ENCODE measurements at regions not wholly inside any gene's neighbourhood (a gene's known extent, or its start where the extent isn't known, plus 50 kb on each side); places are given as distances from the start of the nearest gene placed in this dataset.

- no peak overlapping the region for H3K4me2 ChIP-seq
- H2AFZ ChIP-seq = no peak overlapping the region
- intact Hi-C loops (cut with micrococcal nuclease; ENCODE audit: unreplicated experiment) = no loop called here
- BruUV-seq (replicated peaks) = no TSS peak
- peaks cover 7% of the 10 kb centered on the region for H3K9me3 ChIP-seq (ENCODE audit: insufficient read depth, low read depth)
- no peaks in the 10 kb centered on the region for H3K27me3 ChIP-seq (ENCODE audit: insufficient read depth, low read depth)
- H3K79me2 ChIP-seq (ENCODE audit: low read depth) = no peaks in the 10 kb centered on the region
- no peaks in the 10 kb centered on the region for H3K36me3 ChIP-seq (ENCODE audit: low read depth)
- no peaks in the 10 kb centered on the region for H4K20me1 ChIP-seq (ENCODE audit: insufficient read depth)
- TF ChIP-seq CTCF (conservative IDR thresholded peaks at IDR 0.05) = no peak
- no peak for TF ChIP-seq EZH2 (IDR thresholded peaks at IDR 0.05; ENCODE audit: low read depth)
- H3K27ac ChIP-seq = no peak overlapping the region
- H3F3A ChIP-seq (ENCODE audit: insufficient read depth, low read depth) = peaks cover 8% of the 10 kb centered on the region; the same call in 1 of the 2 replicates
- ChIA-PET POLR2A (ENCODE audit: unreplicated experiment) (no interaction called here), CTCF (no interaction called here)
- no peaks in the 10 kb centered on the region for H3K9me2 ChIP-seq (ENCODE audit: insufficient read depth)
- H3K4me3 ChIP-seq = no peak overlapping the region
- no peaks in the 10 kb centered on the region; the same call in 1 of the 2 replicates for H3K4me1 ChIP-seq (replicated peaks; ENCODE audit: insufficient read depth)
- DNase-seq = no peak
Measured at GRCh38 chr13:44795176-44795575, 194.1 kb downstream of the NUFIP1 start.

GRCh38 chr13:44792096-44792495 lies 197.2 kb downstream of the NUFIP1 start:
- H3K9me2 ChIP-seq (ENCODE audit: insufficient read depth) = no peaks in the 10 kb centered on the region
- H3K36me3 ChIP-seq (ENCODE audit: low read depth) = no peaks in the 10 kb centered on the region
- H3K79me2 ChIP-seq (ENCODE audit: low read depth) = no peaks in the 10 kb centered on the region
- DNase-seq = no peak
- no peak for TF ChIP-seq CTCF (conservative IDR thresholded peaks at IDR 0.05)
- TF ChIP-seq EZH2 (IDR thresholded peaks at IDR 0.05; ENCODE audit: low read depth) = no peak
- H3K4me2 ChIP-seq = no peak overlapping the region
- ChIA-PET POLR2A (ENCODE audit: unreplicated experiment) (no interaction called here), CTCF (no interaction called here)
- no TSS peak for BruUV-seq (replicated peaks)
- H3K4me1 ChIP-seq (replicated peaks; ENCODE audit: insufficient read depth) = no peaks in the 10 kb centered on the region; the same call in 1 of the 2 replicates
- H3K27ac ChIP-seq = no peak overlapping the region
- intact Hi-C loops (cut with micrococcal nuclease; ENCODE audit: unreplicated experiment) = no loop called here
- H3K4me3 ChIP-seq = no peak overlapping the region
- no peak overlapping the region for H2AFZ ChIP-seq
- peaks cover 8% of the 10 kb centered on the region; the same call in 1 of the 2 replicates for H3F3A ChIP-seq (ENCODE audit: insufficient read depth, low read depth)
- H3K9me3 ChIP-seq (ENCODE audit: insufficient read depth, low read depth) = peaks cover 7% of the 10 kb centered on the region
- H3K27me3 ChIP-seq (ENCODE audit: insufficient read depth, low read depth) = no peaks in the 10 kb centered on the region
- H4K20me1 ChIP-seq (ENCODE audit: insufficient read depth) = no peaks in the 10 kb centered on the region

- intact Hi-C loops (cut with micrococcal nuclease; ENCODE audit: unreplicated experiment) = no loop called here
- Histone ChIP-seq H3K9me2 (ENCODE audit: insufficient read depth) (no peaks in the 10 kb centered on the region), H3K27ac (no peak overlapping the region), H3K79me2 (ENCODE audit: low read depth) (no peaks in the 10 kb centered on the region), H3F3A (ENCODE audit: insufficient read depth, low read depth) (no peaks in the 10 kb centered on the region), H3K36me3 (ENCODE audit: low read depth) (no peaks in the 10 kb centered on the region), H2AFZ (no peak overlapping the region), H3K4me2 (no peak overlapping the region), H3K27me3 (ENCODE audit: insufficient read depth, low read depth) (no peaks in the 10 kb centered on the region), H4K20me1 (ENCODE audit: insufficient read depth) (no peaks in the 10 kb centered on the region), H3K4me1 (replicated peaks; ENCODE audit: insufficient read depth) (no peaks in the 10 kb centered on the region), H3K9me3 (ENCODE audit: insufficient read depth, low read depth) (peaks cover 7% of the 10 kb centered on the region), H3K4me3 (no peak overlapping the region)
- ChIA-PET POLR2A (ENCODE audit: unreplicated experiment) (no interaction called here), CTCF (no interaction called here)
- DNase-seq = no peak
- BruUV-seq (replicated peaks) = no TSS peak
- no peak for TF ChIP-seq EZH2 (IDR thresholded peaks at IDR 0.05; ENCODE audit: low read depth)
- TF ChIP-seq CTCF (conservative IDR thresholded peaks at IDR 0.05) = no peak
Measured at GRCh38 chr13:44790289-44790688, 199.0 kb downstream of the NUFIP1 start.
